MM.1S (cell line): ENCODE measurements at regions not wholly inside any gene's neighbourhood (a gene's known extent, or its start where the extent isn't known, plus 50 kb on each side); places are given as distances from the start of the nearest gene placed in this dataset.
A peak's percentile ranks its signal among the peaks of the same experiment; 100 is the strongest.

ENCODE experiments used
- DNase-seq: peaks from one replicate; pipeline ENCODE4 v3.0.0-alpha.2; 2015
- H2AFZ ChIP-seq: fragments of 300-600 bp; sonication (generic); 2 replicates; pipeline ENCODE4 v1.6.0; 2016; ENCODE audit warnings: antibody characterized with exemption, low read length
- H3F3A ChIP-seq: fragments of 300-600 bp; sonication (generic); 2 replicates; pipeline ENCODE4 v1.6.1; 2016; ENCODE audit warnings: mild to moderate bottlenecking, antibody characterized with exemption, low read length, moderate library complexity, mixed read lengths; ENCODE audit not compliant: insufficient read depth
- H3K27ac ChIP-seq: fragments of 300-600 bp; sonication (generic); 2 replicates; pipeline ENCODE4 v1.5.1; 2016; ENCODE audit warnings: mild to moderate bottlenecking, low read length
- H3K27me3 ChIP-seq: fragments of 300-600 bp; sonication (generic); replicated peaks from 2 replicates; pipeline ENCODE4 v1.6.0; 2016; ENCODE audit warnings: low read length; ENCODE audit not compliant: insufficient read depth
- H3K36me3 ChIP-seq: fragments of 300-600 bp; sonication (generic); replicated peaks from 2 replicates; pipeline ENCODE4 v1.6.1; 2016; ENCODE audit warnings: mild to moderate bottlenecking, low read length, mixed read lengths; ENCODE audit not compliant: insufficient read depth
- H3K4me1 ChIP-seq: fragments of 300-600 bp; sonication (generic); 2 replicates; pipeline ENCODE4 v1.6.1; 2016; ENCODE audit warnings: low read length, mixed read lengths
- H3K4me2 ChIP-seq: fragments of 300-600 bp; sonication (generic); 2 replicates; pipeline ENCODE4 v1.6.0; 2016; ENCODE audit warnings: low read depth, low read length
- H3K4me3 ChIP-seq: fragments of 300-600 bp; sonication (generic); 2 replicates; pipeline ENCODE4 v1.5.1; 2016; ENCODE audit warnings: low read length, mixed read lengths
- H3K79me2 ChIP-seq: fragments of 300-600 bp; sonication (generic); 2 replicates; pipeline ENCODE4 v1.6.1; 2016; ENCODE audit warnings: mixed run types, low read length, mixed read lengths
- H3K9ac ChIP-seq: fragments of 300-600 bp; sonication (generic); 2 replicates; pipeline ENCODE4 v1.6.1; 2016; ENCODE audit warnings: low read length, mixed read lengths
- H3K9me2 ChIP-seq: fragments of 300-600 bp; sonication (generic); replicated peaks from 2 replicates; pipeline ENCODE4 v1.6.1; 2016; ENCODE audit warnings: mild to moderate bottlenecking, low read length, mixed read lengths; ENCODE audit not compliant: insufficient read depth
- H3K9me3 ChIP-seq: fragments of 300-600 bp; sonication (generic); replicated peaks from 2 replicates; pipeline ENCODE4 v1.6.1; 2016; ENCODE audit warnings: mild to moderate bottlenecking, low read length, mixed read lengths; ENCODE audit not compliant: insufficient read depth
- H4K20me1 ChIP-seq: fragments of 300-600 bp; sonication (generic); 2 replicates; pipeline ENCODE4 v1.6.1; 2016; ENCODE audit warnings: mild to moderate bottlenecking, low read length, moderate library complexity, mixed read lengths; ENCODE audit not compliant: insufficient read depth
- EZH2 ChIP-seq: fragments of 300-600 bp; sonication (generic); optimal IDR thresholded peaks from 2 replicates; pipeline ENCODE3; 2017; ENCODE audit warnings: low read depth, mild to moderate bottlenecking, antibody characterized with exemption, low read length, mixed read lengths
- EZH2phosphoT487 ChIP-seq: fragments of 300-600 bp; sonication (generic); IDR thresholded peaks from 2 replicates; pipeline ENCODE4 v1.6.1; 2018; ENCODE audit warnings: antibody characterized with exemption, low read length
- TF ChIP-seq, protein P1 (sequence below): fragments of 300-600 bp; sonication (generic); IDR thresholded peaks from 2 replicates; pipeline ENCODE4 v1.5.1; 2016; ENCODE audit warnings: antibody characterized with exemption, low read length, mixed read lengths

GRCh38 chr4:28677808-28678207, 1817.2 kb downstream of the STIM2 start:
- Histone ChIP-seq H3K4me1 (no peaks in the 10 kb centered on the region), H3K9ac (no peak overlapping the region), H3K4me2 (no peak overlapping the region)

DNA sequence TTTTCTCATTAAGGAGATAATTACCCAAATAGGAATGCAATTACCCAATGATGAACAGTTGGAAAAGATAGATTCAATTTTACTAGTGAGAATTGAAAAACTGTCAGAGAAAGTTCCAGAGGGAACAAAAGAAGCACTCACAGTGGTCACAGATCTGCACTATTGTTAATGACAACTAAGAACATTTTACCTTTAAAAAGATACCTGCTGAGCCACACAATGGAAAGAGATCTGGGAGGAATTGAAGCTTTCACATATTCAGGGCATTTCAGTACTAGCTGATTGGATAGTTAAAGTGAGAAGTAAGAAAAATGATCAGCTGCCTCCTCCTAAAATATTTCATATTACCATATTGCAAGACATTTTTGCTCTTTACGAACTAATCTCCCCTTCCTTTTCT, 1822.2 kb downstream of the STIM2 start:
- no peak for DNase-seq
- TF ChIP-seq, protein P1, sequence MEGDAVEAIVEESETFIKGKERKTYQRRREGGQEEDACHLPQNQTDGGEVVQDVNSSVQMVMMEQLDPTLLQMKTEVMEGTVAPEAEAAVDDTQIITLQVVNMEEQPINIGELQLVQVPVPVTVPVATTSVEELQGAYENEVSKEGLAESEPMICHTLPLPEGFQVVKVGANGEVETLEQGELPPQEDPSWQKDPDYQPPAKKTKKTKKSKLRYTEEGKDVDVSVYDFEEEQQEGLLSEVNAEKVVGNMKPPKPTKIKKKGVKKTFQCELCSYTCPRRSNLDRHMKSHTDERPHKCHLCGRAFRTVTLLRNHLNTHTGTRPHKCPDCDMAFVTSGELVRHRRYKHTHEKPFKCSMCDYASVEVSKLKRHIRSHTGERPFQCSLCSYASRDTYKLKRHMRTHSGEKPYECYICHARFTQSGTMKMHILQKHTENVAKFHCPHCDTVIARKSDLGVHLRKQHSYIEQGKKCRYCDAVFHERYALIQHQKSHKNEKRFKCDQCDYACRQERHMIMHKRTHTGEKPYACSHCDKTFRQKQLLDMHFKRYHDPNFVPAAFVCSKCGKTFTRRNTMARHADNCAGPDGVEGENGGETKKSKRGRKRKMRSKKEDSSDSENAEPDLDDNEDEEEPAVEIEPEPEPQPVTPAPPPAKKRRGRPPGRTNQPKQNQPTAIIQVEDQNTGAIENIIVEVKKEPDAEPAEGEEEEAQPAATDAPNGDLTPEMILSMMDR = no peak
- no peak for TF ChIP-seq EZH2
- Histone ChIP-seq H3K9ac (no peak overlapping the region), H3K36me3 (no peaks in the 10 kb centered on the region), H3K27me3 (no peaks in the 10 kb centered on the region), H3K27ac (no peak overlapping the region), H2AFZ (no peak overlapping the region), H3K9me2 (no peaks in the 10 kb centered on the region), H3K4me1 (no peaks in the 10 kb centered on the region), H3K4me3 (no peak overlapping the region), H3K4me2 (no peak overlapping the region), H3F3A (no peaks in the 10 kb centered on the region), H3K79me2 (no peaks in the 10 kb centered on the region), H4K20me1 (no peaks in the 10 kb centered on the region), H3K9me3 (no peaks in the 10 kb centered on the region)

More at GRCh38 chr4:28677808-28678207, 1817.2 kb downstream of the STIM2 start:
- Histone ChIP-seq H3F3A (no peaks in the 10 kb centered on the region), H4K20me1 (no peaks in the 10 kb centered on the region), H3K36me3 (no peaks in the 10 kb centered on the region), H3K27me3 (no peaks in the 10 kb centered on the region), H3K9me3 (no peaks in the 10 kb centered on the region), H3K9me2 (no peaks in the 10 kb centered on the region), H2AFZ (no peak overlapping the region), H3K4me3 (no peak overlapping the region), H3K79me2 (no peaks in the 10 kb centered on the region), H3K27ac (no peak overlapping the region)
- no peak for DNase-seq
- TF ChIP-seq, protein P1 = no peak
- no peak for TF ChIP-seq EZH2phosphoT487
- TF ChIP-seq EZH2 = no peak

- TF ChIP-seq EZH2phosphoT487 = no peak
- TF ChIP-seq, protein P1 = peak; percentile 56
- H3K27me3 ChIP-seq = no peaks in the 10 kb centered on the region
- peak; percentile 55 for DNase-seq
- no peak overlapping the region for H2AFZ ChIP-seq
- H3F3A ChIP-seq = no peaks in the 10 kb centered on the region
- no peak overlapping the region for H3K27ac ChIP-seq
- no peaks in the 10 kb centered on the region for H3K9me2 ChIP-seq
- no peak overlapping the region for H3K4me2 ChIP-seq
- H3K9ac ChIP-seq = no peak overlapping the region
- no peaks in the 10 kb centered on the region for H3K9me3 ChIP-seq
- H3K36me3 ChIP-seq = no peaks in the 10 kb centered on the region
- no peaks in the 10 kb centered on the region for H4K20me1 ChIP-seq
- H3K4me1 ChIP-seq = no peaks in the 10 kb centered on the region
- no peaks in the 10 kb centered on the region for H3K79me2 ChIP-seq
- H3K4me3 ChIP-seq = no peak overlapping the region
Observed at GRCh38 chr4:28686618-28687017, 1826.0 kb downstream of the STIM2 start.

- Histone ChIP-seq H3K79me2 (no peaks in the 10 kb centered on the region), H3K4me1 (no peaks in the 10 kb centered on the region), H3K4me2 (no peak overlapping the region), H3K36me3 (no peaks in the 10 kb centered on the region), H3F3A (no peaks in the 10 kb centered on the region), H3K27ac (no peak overlapping the region), H2AFZ (no peak overlapping the region), H3K9me3 (no peaks in the 10 kb centered on the region), H3K27me3 (no peaks in the 10 kb centered on the region), H3K4me3 (no peak overlapping the region), H3K9me2 (no peaks in the 10 kb centered on the region), H3K9ac (no peak overlapping the region), H4K20me1 (no peaks in the 10 kb centered on the region)
- DNase-seq = no peak
- TF ChIP-seq EZH2 = no peak
Observed at GRCh38 chr4:28690890-28691289, 1830.2 kb downstream of the STIM2 start.
